ENCODE measurements at regions not wholly inside any gene's neighbourhood (a gene's known extent, or its start where the extent isn't known, plus 50 kb on each side); places are given as distances from the start of the nearest gene placed in this dataset.
"Not testable (repeated sequence)": the region's sequence is repeated elsewhere in the genome, so short reads cannot be mapped to it uniquely, and the experiment has no call there.

DNA sequence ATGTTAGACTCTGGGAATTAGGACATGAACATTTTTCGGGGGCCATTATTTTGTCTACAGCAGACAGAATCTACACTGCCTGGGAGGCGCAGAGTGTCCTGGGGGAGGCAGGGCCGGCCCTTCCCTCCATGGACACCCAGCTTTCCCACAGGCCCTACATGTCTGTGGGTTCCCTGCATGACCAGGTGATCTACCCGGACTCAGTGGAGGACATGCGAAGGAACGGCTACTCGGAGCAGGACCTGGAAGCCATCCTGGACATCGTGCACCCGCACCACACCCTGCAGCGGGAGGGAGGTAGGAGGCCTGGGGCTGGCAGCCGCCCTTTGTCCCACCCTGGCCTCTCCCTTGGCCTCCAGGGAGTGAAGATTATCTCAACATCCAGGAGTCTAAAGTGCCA, 205.1 kb downstream of the CCT8L2 start:
- TF ChIP-seq, protein P1, sequence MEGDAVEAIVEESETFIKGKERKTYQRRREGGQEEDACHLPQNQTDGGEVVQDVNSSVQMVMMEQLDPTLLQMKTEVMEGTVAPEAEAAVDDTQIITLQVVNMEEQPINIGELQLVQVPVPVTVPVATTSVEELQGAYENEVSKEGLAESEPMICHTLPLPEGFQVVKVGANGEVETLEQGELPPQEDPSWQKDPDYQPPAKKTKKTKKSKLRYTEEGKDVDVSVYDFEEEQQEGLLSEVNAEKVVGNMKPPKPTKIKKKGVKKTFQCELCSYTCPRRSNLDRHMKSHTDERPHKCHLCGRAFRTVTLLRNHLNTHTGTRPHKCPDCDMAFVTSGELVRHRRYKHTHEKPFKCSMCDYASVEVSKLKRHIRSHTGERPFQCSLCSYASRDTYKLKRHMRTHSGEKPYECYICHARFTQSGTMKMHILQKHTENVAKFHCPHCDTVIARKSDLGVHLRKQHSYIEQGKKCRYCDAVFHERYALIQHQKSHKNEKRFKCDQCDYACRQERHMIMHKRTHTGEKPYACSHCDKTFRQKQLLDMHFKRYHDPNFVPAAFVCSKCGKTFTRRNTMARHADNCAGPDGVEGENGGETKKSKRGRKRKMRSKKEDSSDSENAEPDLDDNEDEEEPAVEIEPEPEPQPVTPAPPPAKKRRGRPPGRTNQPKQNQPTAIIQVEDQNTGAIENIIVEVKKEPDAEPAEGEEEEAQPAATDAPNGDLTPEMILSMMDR (conservative IDR thresholded peaks at IDR 0.05; ENCODE audit: low read length) = not testable (repeated sequence)
- not testable (repeated sequence) for TF ChIP-seq EZH2phosphoT487 (IDR thresholded peaks at IDR 0.05; ENCODE audit: borderline replicate concordance)

Measured in Loucy (cell line).